HG03565 (cell line): ENCODE measurements at regions not wholly inside any gene's neighbourhood (a gene's known extent, or its start where the extent isn't known, plus 50 kb on each side); places are given as distances from the start of the nearest gene placed in this dataset.
"Not testable (repeated sequence)": the region's sequence is repeated elsewhere in the genome, so short reads cannot be mapped to it uniquely, and the experiment has no call there.

Experiments
- ATAC-seq: cut with Tn5 transposase; IDR thresholded peaks from one replicate; pipeline ENCODE4 v1.9.1; 2021; ENCODE audit warnings: mild to moderate bottlenecking, moderate library complexity; ENCODE audit not compliant: unreplicated experiment

- peak; percentile 57 for ATAC-seq
Measured at GRCh38 chr2:150681120-150681804, 193.8 kb upstream of the RND3 start.

- ATAC-seq, result no peak
Measured at GRCh38 chr2:150679456-150680120, 192.1 kb upstream of the RND3 start.

GRCh38 chr2:150677551-150677950, 190.1 kb upstream of the RND3 start:
- ATAC-seq, result no peak

- ATAC-seq, result no peak
Measured at GRCh38 chr2:150676747-150677383, 189.4 kb upstream of the RND3 start.

GRCh38 chr2:150675807-150676206, 188.3 kb upstream of the RND3 start:
- no peak for ATAC-seq

GRCh38 chr2:150674283-150674682, 186.8 kb upstream of the RND3 start:
- ATAC-seq, result no peak

GRCh38 chr2:150672311-150672710, 184.8 kb upstream of the RND3 start:
- no peak for ATAC-seq

- ATAC-seq, result no peak
Measured at GRCh38 chr2:150669492-150669891, 182.0 kb upstream of the RND3 start.

- not testable (repeated sequence) for ATAC-seq
Measured at GRCh38 chr2:150667039-150667438, 179.6 kb upstream of the RND3 start.

GRCh38 chr2:150663143-150663542, 175.7 kb upstream of the RND3 start:
- no peak for ATAC-seq

GRCh38 chr2:150656002-150656401, 168.5 kb upstream of the RND3 start:
- no peak for ATAC-seq

GRCh38 chr2:150653351-150653750, 165.9 kb upstream of the RND3 start:
- no peak for ATAC-seq

- ATAC-seq, result no peak
Measured at GRCh38 chr2:150647943-150648342, 160.5 kb upstream of the RND3 start.

GRCh38 chr2:150646746-150647145, 159.3 kb upstream of the RND3 start:
- ATAC-seq, result no peak

- no peak for ATAC-seq
Measured at GRCh38 chr2:150644298-150645067, 157.0 kb upstream of the RND3 start.

- ATAC-seq, result no peak
Measured at GRCh38 chr2:150643114-150643725, 155.8 kb upstream of the RND3 start.

GRCh38 chr2:150640039-150640438, 152.6 kb upstream of the RND3 start:
- ATAC-seq, result no peak

- ATAC-seq, result no peak
Measured at GRCh38 chr2:150639383-150639782, 151.9 kb upstream of the RND3 start.

GRCh38 chr2:150631236-150631821, 143.9 kb upstream of the RND3 start:
- no peak for ATAC-seq

GRCh38 chr2:150630587-150631235, 143.2 kb upstream of the RND3 start:
- no peak for ATAC-seq
